GM20000 (cell line): ENCODE measurements at regions not wholly inside any gene's neighbourhood (a gene's known extent, or its start where the extent isn't known, plus 50 kb on each side); places are given as distances from the start of the nearest gene placed in this dataset.

Source experiments
- DNase-seq: peaks from one replicate; pipeline ENCODE4 v3.0.0; 2012; ENCODE audit warnings: low spot score
- TF ChIP-seq, protein P1 (sequence below): IDR thresholded peaks from 2 replicates; pipeline ENCODE4 v1.5.1; 2012; ENCODE audit warnings: mild to moderate bottlenecking, control low read depth; ENCODE audit errors: extremely low read depth, missing control alignments

DNA sequence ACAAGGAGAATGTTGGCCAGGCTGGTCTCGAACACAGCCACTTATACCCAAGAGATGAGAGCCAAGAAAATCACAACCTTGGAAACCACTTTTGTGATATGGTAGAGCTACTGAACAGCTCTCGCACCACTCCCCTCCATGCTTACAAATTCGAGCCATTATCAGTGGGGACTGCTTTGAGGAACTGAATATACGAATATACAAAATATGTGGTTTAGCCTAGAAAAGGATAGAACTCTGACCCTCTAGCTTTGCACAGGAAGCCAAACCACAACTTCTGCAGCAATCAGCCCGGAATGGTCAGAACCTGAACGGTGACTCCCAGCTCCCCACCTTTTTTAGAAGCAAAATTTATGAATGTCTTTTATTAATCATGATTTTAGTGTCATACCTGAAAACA, 129.8 kb upstream of the TMEM132C start:
- DNase-seq = no peak
- TF ChIP-seq, protein P1, sequence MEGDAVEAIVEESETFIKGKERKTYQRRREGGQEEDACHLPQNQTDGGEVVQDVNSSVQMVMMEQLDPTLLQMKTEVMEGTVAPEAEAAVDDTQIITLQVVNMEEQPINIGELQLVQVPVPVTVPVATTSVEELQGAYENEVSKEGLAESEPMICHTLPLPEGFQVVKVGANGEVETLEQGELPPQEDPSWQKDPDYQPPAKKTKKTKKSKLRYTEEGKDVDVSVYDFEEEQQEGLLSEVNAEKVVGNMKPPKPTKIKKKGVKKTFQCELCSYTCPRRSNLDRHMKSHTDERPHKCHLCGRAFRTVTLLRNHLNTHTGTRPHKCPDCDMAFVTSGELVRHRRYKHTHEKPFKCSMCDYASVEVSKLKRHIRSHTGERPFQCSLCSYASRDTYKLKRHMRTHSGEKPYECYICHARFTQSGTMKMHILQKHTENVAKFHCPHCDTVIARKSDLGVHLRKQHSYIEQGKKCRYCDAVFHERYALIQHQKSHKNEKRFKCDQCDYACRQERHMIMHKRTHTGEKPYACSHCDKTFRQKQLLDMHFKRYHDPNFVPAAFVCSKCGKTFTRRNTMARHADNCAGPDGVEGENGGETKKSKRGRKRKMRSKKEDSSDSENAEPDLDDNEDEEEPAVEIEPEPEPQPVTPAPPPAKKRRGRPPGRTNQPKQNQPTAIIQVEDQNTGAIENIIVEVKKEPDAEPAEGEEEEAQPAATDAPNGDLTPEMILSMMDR = no peak

DNA sequence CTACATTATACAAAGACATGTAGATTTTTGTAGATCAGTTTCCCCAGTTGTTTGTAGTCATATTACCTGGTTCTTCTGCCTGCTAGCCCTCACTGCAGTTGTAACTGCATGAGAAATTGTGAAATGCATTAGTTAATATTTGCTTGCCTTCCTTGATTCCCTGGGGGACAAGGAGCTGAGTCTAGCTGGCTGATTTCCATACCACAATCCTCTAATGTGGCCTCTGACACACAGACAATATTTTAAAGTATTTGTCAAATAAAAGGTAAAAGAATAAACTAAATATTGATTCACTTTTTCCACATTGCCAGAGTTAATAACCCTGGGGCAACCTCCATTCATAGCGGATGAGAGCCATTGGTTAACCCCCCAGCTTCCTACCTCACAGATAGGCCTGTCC, 128.8 kb upstream of the TMEM132C start:
- TF ChIP-seq, protein P1 = no peak
- no peak for DNase-seq

DNA sequence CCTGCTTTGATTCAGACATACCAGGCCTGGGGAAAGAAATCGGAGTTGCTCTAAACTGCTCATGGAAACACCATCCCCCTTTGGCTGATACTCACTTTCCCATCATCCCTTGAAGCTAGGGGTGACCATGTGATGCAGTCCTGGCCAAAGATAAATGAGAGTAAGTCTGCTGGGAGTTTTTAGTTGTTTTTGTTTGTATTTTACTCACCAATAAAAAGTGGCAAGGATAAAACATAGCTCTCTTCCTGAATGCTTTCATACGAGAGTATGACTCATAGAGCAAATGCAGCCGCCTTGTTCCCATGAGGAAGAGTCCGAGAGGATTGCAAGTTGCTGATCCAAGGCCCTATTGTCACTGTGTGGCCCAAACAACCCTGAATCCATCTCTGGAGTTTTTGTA, 126.4 kb upstream of the TMEM132C start:
- DNase-seq = no peak
- TF ChIP-seq, protein P1 = no peak

DNA sequence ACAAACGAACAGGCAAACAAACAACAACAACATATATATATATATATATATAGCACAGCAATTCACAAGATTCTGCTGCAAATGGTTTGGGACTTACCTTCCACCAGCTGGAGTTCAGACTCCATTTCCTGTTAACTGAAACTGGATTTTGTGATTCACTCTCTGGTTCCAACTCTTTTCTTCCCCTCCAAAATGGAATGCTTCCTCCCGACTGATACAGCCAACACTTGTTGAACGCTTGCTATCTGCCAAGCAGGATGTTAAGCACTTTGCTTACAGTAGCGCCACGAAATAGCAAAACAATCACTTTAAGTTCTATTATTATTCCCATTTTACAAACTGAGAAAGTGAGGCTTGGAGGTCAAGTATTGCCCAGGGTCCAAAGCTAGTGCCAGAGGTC, 116.0 kb upstream of the TMEM132C start:
- TF ChIP-seq, protein P1 = no peak
- no peak for DNase-seq

DNA sequence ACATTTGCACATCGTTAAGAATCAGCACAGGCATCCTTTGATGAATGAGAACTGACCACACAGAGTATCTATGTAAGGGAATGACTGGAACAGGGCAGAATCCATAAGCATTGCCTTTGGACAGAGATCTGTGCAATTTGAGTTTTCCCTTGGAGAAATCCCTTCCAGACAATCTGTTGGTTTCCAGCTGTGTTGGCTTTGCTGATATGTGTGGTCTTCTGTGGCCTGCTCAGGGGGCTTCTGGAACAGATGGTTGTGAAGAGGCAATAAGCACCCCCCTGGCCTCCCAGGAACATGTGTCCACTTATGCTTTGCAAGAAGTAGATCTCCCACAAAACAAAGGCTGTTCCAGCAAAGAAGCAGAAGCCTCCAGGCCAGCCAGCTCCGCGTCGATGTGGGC, 111.4 kb upstream of the TMEM132C start:
- DNase-seq = no peak
- TF ChIP-seq, protein P1 = no peak

DNA sequence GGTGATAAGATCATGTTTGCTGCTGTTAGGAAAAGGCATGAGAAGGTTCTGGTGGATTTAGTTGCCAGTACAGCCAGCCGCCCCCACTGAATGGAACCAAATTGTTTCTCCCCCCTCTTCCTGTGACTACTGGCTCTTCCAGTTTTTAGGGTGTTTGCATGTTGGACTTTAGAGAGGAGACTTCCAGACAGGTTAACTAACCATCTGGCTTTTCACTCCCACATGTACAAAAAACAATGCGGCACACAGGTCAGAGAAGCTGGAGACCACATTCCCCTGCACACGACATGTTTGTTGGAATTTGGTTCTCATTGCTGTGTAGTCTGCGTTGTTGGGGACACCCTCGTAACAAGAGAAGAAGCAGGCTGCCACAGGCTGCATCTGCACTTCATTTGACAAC, 103.9 kb upstream of the TMEM132C start:
- DNase-seq = no peak
- TF ChIP-seq, protein P1 = no peak

DNA sequence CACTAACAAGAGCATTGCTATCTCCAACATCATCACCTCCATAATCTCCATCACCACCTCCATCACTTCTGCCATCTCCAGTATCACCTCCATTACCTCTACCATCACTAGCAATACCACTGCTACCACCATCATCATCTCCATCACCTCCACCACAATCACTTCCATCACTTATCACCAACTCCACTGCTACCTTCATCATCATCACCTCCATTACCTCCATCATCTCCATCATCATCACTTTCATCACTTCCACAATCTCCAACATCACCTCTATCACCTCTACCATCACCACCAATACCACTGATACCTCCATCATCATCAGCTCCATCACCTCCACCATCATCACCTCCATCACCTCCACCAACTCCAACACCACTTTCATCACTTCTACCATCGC, 102.4 kb upstream of the TMEM132C start:
- no peak for DNase-seq
- TF ChIP-seq, protein P1 = no peak

DNA sequence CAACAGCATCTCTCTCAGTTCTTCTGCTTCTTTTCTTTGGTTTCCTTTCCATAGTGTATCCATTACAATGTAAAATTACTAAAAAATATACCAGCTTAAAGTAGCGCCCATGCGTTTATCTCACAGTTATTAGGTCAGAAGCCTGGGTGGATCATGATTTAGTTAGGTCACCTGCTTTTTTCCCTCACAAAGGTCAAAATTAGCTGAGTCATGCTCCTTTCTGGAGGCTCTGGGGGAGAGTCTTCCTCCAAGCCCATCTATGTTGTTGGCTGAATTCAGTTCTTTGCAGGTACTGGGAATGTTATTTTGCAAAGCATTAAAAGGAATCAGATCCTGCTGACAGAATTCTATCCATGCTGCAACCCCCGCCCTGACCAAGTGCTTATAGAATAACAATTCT, 101.6 kb upstream of the TMEM132C start:
- no peak for DNase-seq
- TF ChIP-seq, protein P1 = no peak
